Smooth muscle cell (in vitro differentiated cells): ENCODE measurements at regions not wholly inside any gene's neighbourhood (a gene's known extent, or its start where the extent isn't known, plus 50 kb on each side); places are given as distances from the start of the nearest gene placed in this dataset.
A peak's percentile ranks its signal among the peaks of the same experiment; 100 is the strongest.

ENCODE experiments used
- DNase-seq: peaks from one replicate; lab custom pipeline; 2025; ENCODE audit not compliant: unreplicated experiment; lab: John Stamatoyannopoulos, UW
- H2AFZ ChIP-seq: fragments of 200-600 bp; sonication (generic); 2 replicates; pipeline ENCODE4 v1.6.0; 2016; ENCODE audit warnings: antibody characterized with exemption, low read depth, mild to moderate bottlenecking
- H3F3A ChIP-seq: fragments of 200-600 bp; sonication (generic); 2 replicates; pipeline ENCODE4 v1.6.0; 2017; ENCODE audit warnings: antibody characterized with exemption, low read depth
- H3K27ac ChIP-seq: fragments of 200-600 bp; sonication (generic); 2 replicates; pipeline ENCODE4 v1.5.1; 2016; ENCODE audit warnings: low read depth, mild to moderate bottlenecking
- H3K27me3 ChIP-seq: fragments of 200-600 bp; sonication (generic); 2 replicates; pipeline ENCODE4 v1.6.1; 2016; ENCODE audit warnings: low read depth, mild to moderate bottlenecking
- H3K36me3 ChIP-seq: fragments of 200-600 bp; sonication (generic); 2 replicates; pipeline ENCODE4 v1.5.1; 2016; ENCODE audit warnings: low read depth
- H3K4me1 ChIP-seq: fragments of 200-600 bp; sonication (generic); 2 replicates; pipeline ENCODE4 v1.5.1; 2016; ENCODE audit warnings: low read depth
- H3K4me2 ChIP-seq: fragments of 200-600 bp; sonication (generic); 2 replicates; pipeline ENCODE4 v1.6.0; 2016; ENCODE audit warnings: mild to moderate bottlenecking
- H3K4me3 ChIP-seq: fragments of 200-600 bp; sonication (generic); 2 replicates; pipeline ENCODE4 v1.5.1; 2016; ENCODE audit warnings: mild to moderate bottlenecking
- H3K79me2 ChIP-seq: fragments of 200-600 bp; sonication (generic); 2 replicates; pipeline ENCODE4 v1.6.0; 2016; ENCODE audit warnings: low read depth, mild to moderate bottlenecking
- H3K9ac ChIP-seq: fragments of 200-600 bp; sonication (generic); 2 replicates; pipeline ENCODE4 v1.6.0; 2016; ENCODE audit warnings: low read depth
- H3K9me3 ChIP-seq: fragments of 200-600 bp; sonication (generic); replicated peaks from 2 replicates; pipeline ENCODE4 v1.5.1; 2016; ENCODE audit warnings: low read depth
- H4K20me1 ChIP-seq: fragments of 200-600 bp; sonication (generic); 2 replicates; pipeline ENCODE4 v1.6.0; 2016; ENCODE audit warnings: low read depth
- CTCF ChIP-seq: fragments of 200-600 bp; sonication (generic); IDR thresholded peaks from 2 replicates; pipeline ENCODE4 v1.5.1; 2017; ENCODE audit warnings: borderline replicate concordance, mild to moderate bottlenecking, antibody characterized with exemption; ENCODE audit not compliant: insufficient read depth, poor library complexity, severe bottlenecking
- WGBS: methylation state at CpG from one replicate; pipeline ENCODE4 v1.1.7; 2016; ENCODE audit warnings: low lambda C conversion rate; 5-methylcytosine and 5-hydroxymethylcytosine counted together

GRCh38 chr2:181258720-181259119 is 198.5 kb upstream of the ITGA4 start:
- H2AFZ ChIP-seq, result peak overlapping the region; percentile 26
- no peaks in the 10 kb centered on the region for H3K36me3 ChIP-seq
- no peaks in the 10 kb centered on the region for H3K79me2 ChIP-seq
- H3K9me3 ChIP-seq, result no peaks in the 10 kb centered on the region
- peak overlapping the region; percentile 69 for H3K27ac ChIP-seq
- no peak overlapping the region for H3K4me3 ChIP-seq
- WGBS, result 18% methylated on average over 2 of the region's 2 CpGs
- peak overlapping the region; percentile 47 for H3K4me2 ChIP-seq
- H3K27me3 ChIP-seq, result no peaks in the 10 kb centered on the region
- H3K4me1 ChIP-seq, result no peaks in the 10 kb centered on the region
- H3F3A ChIP-seq, result no peaks in the 10 kb centered on the region
- TF ChIP-seq CTCF, result no peak
- no peaks in the 10 kb centered on the region for H4K20me1 ChIP-seq
- DNase-seq, result no peak
- no peak overlapping the region for H3K9ac ChIP-seq

- Histone ChIP-seq H3F3A (no peaks in the 10 kb centered on the region), H4K20me1 (no peaks in the 10 kb centered on the region), H3K4me2 (no peak overlapping the region), H3K4me1 (no peaks in the 10 kb centered on the region), H3K9me3 (no peaks in the 10 kb centered on the region), H3K36me3 (no peaks in the 10 kb centered on the region), H3K79me2 (no peaks in the 10 kb centered on the region), H2AFZ (no peak overlapping the region), H3K9ac (no peak overlapping the region), H3K4me3 (no peak overlapping the region), H3K27ac (no peak overlapping the region), H3K27me3 (no peaks in the 10 kb centered on the region)
- DNase-seq, result no peak
- no peak for TF ChIP-seq CTCF
These were observed 194.4 kb upstream of the ITGA4 start for GRCh38 chr2:181262782-181263181.

- H4K20me1 ChIP-seq, result no peaks in the 10 kb centered on the region
- TF ChIP-seq CTCF, result no peak
- no peak for DNase-seq
- H3K36me3 ChIP-seq, result no peaks in the 10 kb centered on the region
- H2AFZ ChIP-seq, result no peak overlapping the region
- H3K79me2 ChIP-seq, result no peaks in the 10 kb centered on the region
- H3F3A ChIP-seq, result no peaks in the 10 kb centered on the region
- H3K9ac ChIP-seq, result no peak overlapping the region
- 52% methylated on average over 1 of the region's 1 CpG for WGBS
- no peak overlapping the region for H3K4me2 ChIP-seq
- no peak overlapping the region for H3K4me3 ChIP-seq
- no peaks in the 10 kb centered on the region for H3K4me1 ChIP-seq
- H3K27ac ChIP-seq, result peak overlapping the region; percentile 59
- no peaks in the 10 kb centered on the region for H3K27me3 ChIP-seq
- H3K9me3 ChIP-seq, result no peaks in the 10 kb centered on the region
These were observed 193.2 kb upstream of the ITGA4 start for GRCh38 chr2:181264001-181264400.

- no peaks in the 10 kb centered on the region for H3K4me1 ChIP-seq
- DNase-seq, result no peak
- peak overlapping the region; percentile 59 for H3K27ac ChIP-seq
- H3K9me3 ChIP-seq, result no peaks in the 10 kb centered on the region
- H3K4me2 ChIP-seq, result no peak overlapping the region
- H3K4me3 ChIP-seq, result no peak overlapping the region
- TF ChIP-seq CTCF, result no peak
- 68% methylated on average over 1 of the region's 1 CpG for WGBS
- no peaks in the 10 kb centered on the region for H3F3A ChIP-seq
- H3K36me3 ChIP-seq, result no peaks in the 10 kb centered on the region
- H4K20me1 ChIP-seq, result no peaks in the 10 kb centered on the region
- no peak overlapping the region for H3K9ac ChIP-seq
- no peaks in the 10 kb centered on the region for H3K27me3 ChIP-seq
- no peak overlapping the region for H2AFZ ChIP-seq
- no peaks in the 10 kb centered on the region for H3K79me2 ChIP-seq
These were observed 192.7 kb upstream of the ITGA4 start for GRCh38 chr2:181264441-181264840.
